ENCODE measurements at regions not wholly inside any gene's neighbourhood (a gene's known extent, or its start where the extent isn't known, plus 50 kb on each side); places are given as distances from the start of the nearest gene placed in this dataset.

DNA sequence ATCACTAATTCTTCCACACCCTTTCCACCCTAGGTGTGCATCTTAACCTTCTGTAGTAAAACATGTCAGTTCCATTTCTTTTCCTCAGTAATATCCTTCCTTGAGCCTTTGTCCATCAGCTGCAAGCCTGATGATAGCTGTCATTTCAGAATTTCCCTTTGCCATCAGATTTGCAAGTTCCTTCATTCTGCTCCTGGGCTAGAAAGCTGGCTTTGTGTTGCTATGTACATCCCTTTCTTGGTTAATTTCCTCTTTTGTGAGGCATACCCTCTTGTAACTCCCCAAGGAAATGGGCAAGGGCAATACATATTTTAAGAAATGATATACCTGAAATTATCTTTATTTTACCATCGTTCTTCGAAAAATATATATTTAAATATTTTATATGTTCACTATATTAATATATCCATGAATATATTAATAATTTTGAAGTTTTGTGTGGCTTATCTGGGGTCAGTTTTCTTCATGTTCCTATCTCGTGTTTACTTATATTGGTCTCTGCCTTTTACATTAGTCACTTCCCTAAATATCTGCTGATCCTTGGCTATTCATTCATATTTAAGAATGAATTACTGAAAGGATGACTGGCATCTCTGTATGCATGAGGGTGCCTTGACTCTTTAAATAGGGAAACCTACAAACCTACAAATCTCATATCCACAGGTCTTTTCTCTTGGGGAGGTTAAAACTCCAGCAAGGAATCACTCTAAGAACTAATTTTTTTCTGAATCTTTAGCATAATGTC, 143.8 kb downstream of the ZNF22 start:
- no peak for TF ChIP-seq YY1 (IDR thresholded peaks at IDR 0.05; ENCODE audit: insufficient read depth, insufficient read length)
- TF ChIP-seq SUZ12 (IDR thresholded peaks at IDR 0.05; ENCODE audit: extremely low read depth, insufficient read depth, insufficient read length) = no peak

Data from NT2/D1 (cell line).